GM12891 (cell line): ENCODE measurements at regions not wholly inside any gene's neighbourhood (a gene's known extent, or its start where the extent isn't known, plus 50 kb on each side); places are given as distances from the start of the nearest gene placed in this dataset.

Experiments used
- PAX5 ChIP-seq: IDR thresholded peaks from 2 replicates; pipeline ENCODE4 v1.6.1; 2011; ENCODE audit warnings: low read length, moderate library complexity, mild to moderate bottlenecking; ENCODE audit not compliant: insufficient read depth, severe bottlenecking
- POLR2A ChIP-seq: IDR thresholded peaks from 2 replicates; pipeline ENCODE4 v1.6.1; 2011; ENCODE audit warnings: low read depth, low read length, control low read depth
- POLR2AphosphoS5 ChIP-seq: IDR thresholded peaks from 2 replicates; pipeline ENCODE4 v1.6.1; 2011; ENCODE audit warnings: low read depth, low read length, control low read depth
- TAF1 ChIP-seq: IDR thresholded peaks from 2 replicates; pipeline ENCODE4 v1.6.1; 2011; ENCODE audit warnings: low read depth, low read length, control low read depth

DNA sequence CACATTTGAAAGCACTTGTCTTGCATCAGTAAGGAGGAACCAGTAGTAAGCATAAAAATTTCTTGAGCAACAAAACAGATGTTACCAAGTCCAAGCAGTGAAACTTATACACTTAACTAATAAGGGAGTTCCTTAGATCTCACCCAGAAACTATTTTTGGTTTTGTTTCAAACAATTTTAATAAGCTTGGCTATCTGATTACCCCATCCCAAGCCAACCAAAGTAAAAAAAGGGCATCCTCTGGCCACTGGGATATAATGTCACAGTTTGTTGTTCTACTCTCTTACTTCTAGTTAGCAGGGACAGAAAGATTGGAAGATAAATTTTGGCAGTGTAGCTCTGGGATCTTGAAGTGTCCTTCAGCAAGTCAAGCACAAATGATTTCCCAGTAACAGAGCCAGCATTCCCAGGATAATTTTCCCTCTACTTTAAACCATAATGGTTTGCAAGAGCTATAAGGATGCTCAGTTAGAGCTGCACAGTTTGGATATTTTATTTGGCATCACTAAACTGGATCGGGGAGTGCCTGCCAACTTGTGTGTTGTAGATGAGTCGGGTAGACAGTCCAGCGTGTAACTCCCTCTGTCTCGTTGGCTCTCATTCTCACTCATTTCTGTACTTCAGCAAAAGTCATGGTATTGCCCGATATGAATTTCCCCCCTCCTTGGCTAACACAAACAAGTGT, 161.9 kb upstream of the HMHB1 start:
- TF ChIP-seq POLR2A: no peak
- no peak for TF ChIP-seq TAF1
- no peak for TF ChIP-seq PAX5
- TF ChIP-seq POLR2AphosphoS5: no peak
